ENCODE measurements at regions not wholly inside any gene's neighbourhood (a gene's known extent, or its start where the extent isn't known, plus 50 kb on each side); places are given as distances from the start of the nearest gene placed in this dataset.

DNA sequence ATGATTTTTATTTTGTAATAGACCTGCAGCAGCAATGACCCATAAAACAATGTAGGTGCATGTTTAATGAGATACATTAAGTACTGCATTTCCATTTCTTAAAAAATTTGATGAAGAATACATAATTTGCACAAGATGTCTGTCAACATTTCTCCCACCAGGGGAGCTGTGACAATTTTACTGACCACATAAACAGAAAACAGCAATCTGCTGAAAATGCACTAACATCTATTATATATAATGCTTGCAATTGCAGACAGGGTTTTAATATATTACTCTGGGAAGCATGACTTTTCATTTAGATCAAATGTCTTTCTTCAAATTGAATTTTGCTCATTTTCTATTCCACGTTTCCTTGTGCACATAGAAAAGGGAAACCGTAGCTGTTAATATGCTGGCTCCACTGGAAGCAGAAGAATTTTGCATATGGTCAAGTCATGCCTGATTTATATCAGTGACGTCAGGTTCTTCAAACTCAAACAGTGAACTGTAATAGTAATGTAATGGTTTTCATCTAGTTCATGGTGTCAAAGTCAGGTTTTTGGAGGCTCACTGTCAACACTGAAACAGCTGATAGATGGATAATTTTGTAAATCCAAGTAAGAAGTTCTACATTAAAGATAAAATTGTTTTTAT is 79.8 kb upstream of the IGF1R start:
- DNase-seq (ENCODE audit: insufficient read length, low spot score) (no peak), FAIRE-seq (no peak)

DNA sequence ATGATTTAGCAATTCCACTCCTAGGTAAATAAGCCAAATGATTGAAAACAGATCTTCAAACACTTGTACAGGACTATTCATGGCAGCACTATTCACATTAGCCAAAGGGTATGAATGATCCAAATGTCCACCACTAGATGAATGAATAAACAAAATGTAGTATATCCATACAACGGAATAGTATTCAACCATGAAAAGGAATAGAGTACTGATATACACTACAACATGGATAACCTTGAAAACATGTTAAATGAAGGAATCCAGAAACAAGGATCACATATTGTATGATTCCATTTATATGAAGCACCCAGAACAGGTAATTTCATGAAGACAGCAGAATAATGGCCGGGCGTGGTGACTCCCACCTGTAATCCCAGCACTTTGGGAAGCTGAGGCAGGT is 78.2 kb upstream of the IGF1R start:
- FAIRE-seq = no peak
- no peak for DNase-seq (ENCODE audit: insufficient read length, low spot score)

DNA sequence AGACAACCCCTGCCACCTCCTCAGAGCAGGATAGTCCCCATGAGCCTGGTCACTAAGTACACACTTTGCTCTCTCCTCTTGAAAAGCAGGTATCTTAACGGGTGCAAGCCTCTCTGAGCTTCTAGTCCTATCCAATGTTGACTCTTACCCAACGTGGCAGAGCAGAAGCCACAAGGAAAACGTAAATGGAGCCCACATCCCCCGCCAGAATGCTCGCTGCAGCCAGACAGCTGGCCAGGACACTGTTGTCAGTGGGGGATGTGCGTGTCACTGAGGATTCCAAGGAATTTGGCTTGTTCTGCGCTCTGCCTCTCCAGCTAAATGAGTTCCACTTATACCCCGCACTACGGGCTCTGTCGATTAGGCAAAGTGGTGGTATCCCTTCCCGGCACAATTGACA is 67.8 kb upstream of the IGF1R start:
- DNase-seq (ENCODE audit: insufficient read length, low spot score) = no peak

DNA sequence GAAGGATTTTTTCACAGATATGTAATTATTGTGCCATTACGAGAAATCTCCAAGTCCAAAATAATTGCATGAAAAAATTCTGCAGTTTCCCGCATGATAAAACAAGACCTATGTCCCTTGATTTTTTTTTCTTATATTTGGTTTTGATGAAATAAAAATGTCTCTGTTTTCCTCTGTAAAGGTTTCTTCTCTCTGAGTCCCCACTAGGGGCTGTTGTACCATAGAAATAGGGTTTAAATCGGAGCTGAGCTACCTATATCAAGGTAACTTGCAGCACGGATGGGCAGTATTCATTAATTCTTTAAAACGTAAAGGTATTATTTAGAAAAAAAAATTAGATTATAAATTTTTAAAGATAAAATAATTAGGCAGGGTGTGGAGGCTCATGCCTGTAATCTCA is 66.6 kb upstream of the IGF1R start:
- DNase-seq (ENCODE audit: insufficient read length, low spot score) = no peak
- no peak for FAIRE-seq

More for the DNA sequence above, 67.8 kb upstream of the IGF1R start:
- FAIRE-seq = no peak

DNA sequence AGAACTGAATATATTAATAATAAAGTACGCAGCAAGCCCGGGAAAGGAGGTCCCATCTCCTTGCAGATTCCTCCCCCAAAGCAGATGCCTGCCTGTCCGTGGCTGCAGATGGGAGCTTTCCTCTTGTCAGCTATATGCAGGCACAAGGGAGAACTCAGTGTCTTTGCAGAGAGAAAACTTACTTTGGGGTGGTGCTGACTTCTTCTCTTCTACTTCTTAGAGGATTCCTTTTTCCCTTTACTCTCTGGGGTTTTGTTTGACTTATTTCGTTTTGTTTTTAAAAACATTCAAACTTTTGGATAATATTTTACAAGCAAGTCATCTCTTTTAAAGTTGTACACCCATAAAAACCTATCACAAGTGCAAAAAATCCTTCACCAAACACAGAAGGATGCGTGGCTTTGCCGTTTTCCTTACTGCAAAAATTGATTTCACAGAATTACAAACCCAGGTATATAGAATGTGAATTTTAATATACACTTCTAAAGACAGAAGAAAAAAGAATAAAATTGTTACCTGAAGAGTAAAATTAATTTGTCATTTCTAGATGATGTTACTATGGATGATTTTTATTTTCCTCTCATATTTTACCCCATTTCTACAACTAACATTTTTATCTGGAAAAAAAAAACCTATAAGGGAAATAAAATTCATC is 65.3 kb upstream of the IGF1R start:
- DNase-seq (ENCODE audit: insufficient read length, low spot score) (no peak), FAIRE-seq (no peak)

DNA sequence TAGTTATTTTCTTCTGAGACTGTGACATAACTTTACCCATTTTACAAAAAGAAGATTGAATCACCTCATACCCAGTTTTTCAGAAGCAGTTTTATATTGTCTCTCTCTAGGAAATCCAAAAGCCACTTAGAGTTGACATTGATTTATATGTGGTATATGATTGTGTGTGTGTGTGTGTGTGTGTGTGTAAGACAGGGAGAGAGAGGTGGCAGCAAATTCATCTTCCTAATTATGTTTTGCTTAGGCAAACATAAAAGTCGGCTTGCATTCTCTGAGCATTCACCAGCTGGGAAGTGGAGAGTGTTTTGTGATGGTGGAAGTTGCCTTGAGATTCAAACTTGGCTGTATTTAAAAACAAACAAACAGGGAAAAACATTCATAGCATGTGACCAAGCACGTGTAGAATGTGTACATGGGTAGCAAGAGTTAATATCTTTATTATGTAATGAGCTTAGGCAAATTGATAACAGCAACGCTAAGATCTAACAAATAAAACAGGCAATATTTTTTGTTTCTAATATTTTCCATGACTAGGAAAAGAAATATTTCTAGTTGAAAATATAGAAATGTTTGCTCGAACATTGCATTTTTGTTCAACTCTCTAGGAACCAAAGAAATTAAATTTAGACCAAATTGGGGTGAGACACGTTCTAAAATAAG is 64.4 kb upstream of the IGF1R start:
- FAIRE-seq = no peak
- DNase-seq (ENCODE audit: insufficient read length, low spot score) = no peak

DNA sequence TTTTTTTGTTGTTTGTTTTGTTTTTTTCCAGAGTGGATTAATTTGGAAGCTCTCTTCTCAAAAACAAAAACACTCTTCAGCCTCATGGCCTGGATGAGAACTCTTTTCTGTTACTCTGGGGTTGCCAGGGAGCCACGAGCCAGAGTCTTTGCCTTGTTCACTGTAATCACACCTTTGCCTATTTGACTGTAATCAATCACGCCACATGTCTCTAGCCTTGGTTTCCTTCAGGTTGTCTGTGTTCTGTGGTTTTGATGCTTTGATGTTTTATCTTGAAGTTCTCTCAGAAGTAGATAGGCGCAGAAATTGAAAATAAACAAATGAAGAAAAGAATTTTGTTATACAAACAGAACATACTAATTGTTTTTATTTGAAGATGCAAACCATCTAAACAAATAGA is 62.3 kb upstream of the IGF1R start:
- DNase-seq (ENCODE audit: insufficient read length, low spot score) (no peak), FAIRE-seq (no peak)

DNA sequence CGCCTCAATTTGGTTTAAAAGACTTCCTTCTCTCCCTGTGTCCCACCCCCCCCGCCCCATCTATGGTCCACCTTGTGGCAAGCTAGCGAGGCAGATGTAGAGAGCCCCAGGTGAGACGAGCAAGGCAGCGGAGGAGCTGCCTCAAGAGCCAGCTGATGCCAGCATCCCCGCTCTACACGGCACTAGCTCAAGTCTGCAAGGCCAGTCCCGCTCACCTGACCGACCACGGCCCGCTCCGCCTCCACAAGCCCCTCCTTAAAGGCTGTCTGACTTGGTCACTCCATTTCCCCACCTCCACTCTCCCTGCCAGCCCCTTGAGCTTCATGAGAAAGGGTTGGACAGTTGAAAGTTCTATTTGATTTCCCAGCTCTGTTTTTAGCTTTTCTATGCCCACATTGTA is 56.2 kb upstream of the IGF1R start:
- DNase-seq (ENCODE audit: insufficient read length, low spot score) (no peak), FAIRE-seq (no peak)

DNA sequence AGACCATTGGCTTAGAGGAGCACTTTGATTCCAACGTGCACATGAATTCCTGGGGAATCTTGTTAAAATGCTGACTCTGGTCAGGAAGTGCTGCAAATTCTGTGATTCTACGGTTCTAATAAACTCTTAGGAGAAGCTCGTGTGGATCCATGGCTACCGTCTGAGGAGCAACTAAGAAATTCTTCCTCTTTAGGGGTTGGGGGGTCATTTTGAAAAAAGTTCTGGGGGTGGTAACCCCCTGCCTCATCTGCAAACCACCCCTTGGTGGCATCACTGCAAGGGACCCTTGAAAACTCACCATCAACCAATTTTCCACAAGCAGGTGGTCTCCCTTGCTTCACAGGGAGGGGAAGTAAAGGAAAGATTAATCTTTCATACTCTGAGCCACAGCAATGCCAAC is 52.2 kb upstream of the IGF1R start:
- FAIRE-seq = no peak
- no peak for DNase-seq (ENCODE audit: insufficient read length, low spot score)

DNA sequence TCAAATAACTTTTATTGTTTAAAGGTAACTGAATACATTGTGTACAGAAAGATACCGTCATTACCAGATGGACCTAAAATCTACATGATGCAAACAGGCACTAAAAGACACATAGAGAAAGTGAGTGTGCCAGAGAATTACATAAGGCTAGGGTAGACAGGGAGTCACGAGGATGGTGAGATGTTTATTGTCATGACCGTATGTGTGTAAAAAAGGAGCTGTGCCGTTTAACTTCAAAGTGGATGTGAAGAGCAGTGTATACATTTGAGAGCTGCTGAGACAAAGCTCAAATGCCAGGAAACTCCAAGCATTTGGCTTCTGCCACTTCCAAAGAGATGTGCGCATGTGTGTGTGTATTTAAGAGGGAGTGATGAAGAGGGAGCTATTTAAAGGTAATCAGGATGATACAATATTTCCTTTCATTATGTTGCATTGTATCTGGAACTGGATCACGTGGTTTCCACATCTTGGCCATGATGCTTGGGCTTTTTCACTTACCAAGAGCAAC is 51.4 kb upstream of the IGF1R start:
- DNase-seq (ENCODE audit: insufficient read length, low spot score) (no peak), FAIRE-seq (no peak)

DNA sequence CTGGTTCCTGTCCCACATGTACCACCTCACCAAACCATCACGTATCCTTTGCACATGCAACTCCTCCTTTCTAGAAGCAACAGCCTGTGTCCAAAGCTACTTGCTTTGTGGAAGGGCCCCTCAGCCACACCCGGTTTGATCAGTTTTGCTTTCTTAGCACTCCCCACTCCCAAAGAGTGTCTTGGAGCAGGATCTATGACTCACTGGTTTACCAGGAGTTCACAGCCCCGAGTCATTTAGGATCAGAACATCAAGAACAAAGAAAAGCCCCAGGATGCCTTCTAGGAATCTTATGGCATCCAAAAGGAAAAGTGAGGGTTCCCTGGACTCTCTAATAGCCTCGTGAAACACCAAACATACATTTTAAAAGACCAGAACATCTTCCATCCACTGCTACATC is 50.7 kb upstream of the IGF1R start:
- DNase-seq (ENCODE audit: insufficient read length, low spot score) (no peak), FAIRE-seq (no peak)
